NOMO-1 treated with dmso at 0.1 percent for 144 hours (cell line): ENCODE measurements at regions not wholly inside any gene's neighbourhood (a gene's known extent, or its start where the extent isn't known, plus 50 kb on each side); places are given as distances from the start of the nearest gene placed in this dataset.

Experiments used
- DNase-seq: peaks from one replicate; lab custom pipeline; 2025; ENCODE audit not compliant: unreplicated experiment; lab: John Stamatoyannopoulos, UW

GRCh38 chr14:62133776-62134550 lies 371.7 kb downstream of the SNAPC1 start:
- DNase-seq = no peak

DNA sequence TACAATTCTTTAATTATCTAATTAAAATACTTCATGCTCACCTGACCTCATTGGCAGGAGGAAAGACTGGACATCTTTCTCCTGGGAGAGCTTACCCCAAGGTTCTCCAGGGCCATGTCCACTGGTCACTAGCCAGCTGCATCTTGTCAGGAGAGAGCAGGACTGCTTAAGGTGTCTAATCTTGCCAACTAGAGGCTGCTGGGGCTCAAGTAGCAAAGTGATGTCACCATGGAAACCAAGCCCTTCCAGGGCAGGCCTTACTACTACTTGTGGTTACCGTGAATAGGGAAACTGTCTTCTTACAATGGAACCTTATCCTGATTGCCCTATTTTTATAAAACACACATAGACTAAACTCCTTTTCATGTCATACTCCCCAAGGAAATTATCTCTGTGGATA lies 376.4 kb downstream of the SNAPC1 start:
- DNase-seq = no peak

GRCh38 chr14:62141139-62141538 lies 378.9 kb downstream of the SNAPC1 start:
- no peak for DNase-seq

DNA sequence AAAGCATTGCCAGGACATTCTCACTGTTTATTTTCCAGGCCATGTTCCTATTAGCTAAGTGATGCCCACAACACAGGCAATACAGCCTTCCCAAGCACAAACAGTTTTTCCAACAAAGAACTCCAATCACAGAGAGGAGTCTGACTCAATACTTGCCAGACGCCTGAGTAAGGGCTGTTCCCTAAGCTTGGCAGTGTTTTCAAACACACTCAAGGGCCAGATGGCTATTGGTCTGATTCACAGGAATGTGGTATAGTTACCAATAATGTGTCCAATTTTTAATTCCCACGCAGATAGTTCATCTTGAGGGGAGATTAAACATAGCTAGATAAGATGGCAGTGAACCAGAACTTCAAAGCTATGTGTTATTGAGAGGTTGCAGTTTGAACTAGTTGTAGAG lies 381.0 kb downstream of the SNAPC1 start:
- no peak for DNase-seq

- DNase-seq = no peak
These were observed 382.6 kb downstream of the SNAPC1 start for GRCh38 chr14:62144863-62145262.

GRCh38 chr14:62146030-62146429 lies 383.8 kb downstream of the SNAPC1 start:
- no peak for DNase-seq

DNA sequence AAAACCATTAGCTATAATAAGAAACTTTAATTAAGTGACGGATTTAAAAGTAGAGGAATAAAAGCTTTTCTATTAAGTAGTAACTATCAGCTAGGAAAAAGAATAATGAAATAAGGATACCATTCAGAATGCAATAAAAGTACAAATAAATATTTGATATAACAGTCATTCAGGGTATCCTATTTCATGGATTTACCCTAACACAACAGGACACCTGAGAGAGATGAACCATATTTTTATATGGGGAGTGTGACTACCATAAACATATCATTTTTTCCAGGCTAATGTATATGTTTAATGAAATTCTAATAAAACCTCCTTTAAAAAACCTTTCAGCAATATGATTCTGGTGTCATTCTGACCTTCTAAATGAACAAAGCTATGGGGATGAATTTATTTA lies 393.8 kb downstream of the SNAPC1 start:
- no peak for DNase-seq

GRCh38 chr14:62158779-62159178 lies 396.6 kb downstream of the SNAPC1 start:
- DNase-seq = no peak

DNA sequence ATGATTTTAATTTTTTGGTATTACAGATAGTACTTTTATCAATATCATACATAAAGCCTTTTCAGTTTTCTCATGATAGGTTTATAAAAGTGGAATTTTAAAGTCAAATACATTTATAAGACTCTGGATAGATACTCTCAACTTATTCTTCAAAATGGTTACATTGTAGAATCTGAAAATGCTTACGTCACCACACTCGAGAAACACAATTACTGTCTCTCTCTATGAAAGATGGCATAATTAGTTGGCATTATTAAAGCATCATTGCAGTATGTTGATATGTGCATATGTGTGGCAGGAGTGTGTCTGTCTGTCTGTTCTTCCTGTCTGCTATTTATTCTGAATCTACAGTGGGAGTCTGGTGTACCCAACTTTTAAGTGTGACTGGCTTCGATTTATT lies 397.1 kb downstream of the SNAPC1 start:
- DNase-seq = no peak

DNA sequence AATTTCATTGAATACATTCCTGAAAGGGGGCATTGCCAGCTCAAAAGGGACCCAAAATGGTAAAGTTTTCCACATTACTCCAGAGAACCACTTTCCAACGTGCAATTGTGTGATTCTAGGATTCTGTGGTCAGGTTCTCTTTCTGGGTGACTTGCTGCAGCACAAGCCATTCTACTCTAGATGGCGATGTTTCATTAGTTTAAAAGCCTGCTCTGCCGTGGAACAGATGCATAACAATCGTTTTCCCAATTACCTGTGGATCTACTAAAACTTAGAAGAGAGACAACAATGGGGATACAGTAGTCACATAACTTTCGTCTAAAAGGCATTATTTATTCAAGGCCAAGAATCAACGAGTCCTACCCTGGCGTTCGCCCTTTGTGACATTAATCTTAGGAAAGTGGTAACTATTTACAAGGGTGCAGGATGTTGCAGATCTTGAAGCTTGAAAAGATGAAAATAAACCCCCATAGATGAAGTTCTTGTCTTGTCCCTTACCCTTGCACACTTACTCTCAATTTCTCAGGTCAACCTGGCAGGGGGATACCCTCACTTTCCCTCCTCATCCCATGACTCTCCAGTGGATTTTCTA lies 400.9 kb downstream of the SNAPC1 start:
- DNase-seq = no peak

DNA sequence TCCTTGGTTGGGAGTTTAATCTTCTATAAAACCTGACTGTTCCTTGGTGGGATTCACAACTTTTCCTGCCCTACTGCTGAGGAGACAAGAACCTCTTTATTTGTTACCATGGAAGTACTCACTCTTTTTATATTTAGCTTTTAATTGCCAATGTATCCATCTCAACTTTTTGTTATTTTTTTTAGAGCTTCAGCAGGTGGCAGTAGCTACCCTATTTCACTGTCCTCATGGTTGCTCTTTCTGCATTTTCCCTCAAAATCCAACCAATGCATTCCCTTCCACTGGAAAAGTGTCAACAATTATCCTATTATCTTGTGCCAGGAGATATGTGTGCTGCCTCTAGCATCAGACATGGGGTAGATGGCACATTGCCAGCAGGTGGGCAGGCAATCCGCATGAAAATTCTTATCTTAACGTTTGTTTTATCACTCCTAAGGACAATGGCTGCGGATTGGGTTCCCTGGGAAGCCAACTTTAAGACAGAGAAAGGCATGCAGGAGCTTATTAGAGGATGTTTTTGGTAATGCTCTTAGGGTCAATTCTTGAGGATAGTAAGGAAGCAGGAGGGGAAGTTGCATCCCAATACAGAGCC lies 406.4 kb downstream of the SNAPC1 start:
- no peak for DNase-seq

DNA sequence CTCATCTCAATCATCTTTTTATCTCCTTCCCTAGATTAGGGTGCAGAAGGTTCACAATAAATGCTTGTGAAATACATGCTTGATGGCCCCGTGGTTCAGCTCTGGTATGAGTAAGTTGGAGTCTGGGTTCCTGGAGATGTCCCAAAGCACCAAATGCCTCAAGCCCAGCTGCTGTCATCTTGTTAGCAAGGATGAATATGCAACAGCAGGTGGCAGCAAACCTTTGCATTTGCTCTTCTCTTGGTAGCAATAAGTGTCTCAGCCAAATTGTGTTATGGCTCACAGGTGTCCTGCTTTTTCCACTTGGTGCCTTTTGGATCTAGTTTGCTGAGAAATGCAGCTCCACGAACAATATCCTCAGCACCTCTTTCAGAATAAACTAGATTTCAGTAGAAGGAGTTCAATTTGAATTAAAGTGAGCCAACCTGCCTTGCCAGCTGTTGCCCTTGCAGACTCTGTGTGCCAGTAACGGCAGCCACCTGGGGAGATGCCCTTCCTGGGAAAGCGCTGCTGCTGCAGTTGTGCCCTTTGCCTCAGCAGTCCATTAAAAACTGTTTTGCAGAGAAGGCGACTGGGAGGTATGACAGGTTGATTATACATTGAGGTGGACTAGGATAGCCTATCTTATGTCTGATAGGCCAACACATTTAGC lies 417.3 kb downstream of the SNAPC1 start:
- DNase-seq = no peak

- no peak for DNase-seq
These were observed 419.4 kb downstream of the SNAPC1 start for GRCh38 chr14:62181591-62181990.

- no peak for DNase-seq
These were observed 422.9 kb downstream of the SNAPC1 start for GRCh38 chr14:62185078-62185477.

- DNase-seq = no peak
These were observed 425.0 kb downstream of the SNAPC1 start for GRCh38 chr14:62187265-62187664.

GRCh38 chr14:62189698-62190097 lies 427.5 kb downstream of the SNAPC1 start:
- no peak for DNase-seq

DNA sequence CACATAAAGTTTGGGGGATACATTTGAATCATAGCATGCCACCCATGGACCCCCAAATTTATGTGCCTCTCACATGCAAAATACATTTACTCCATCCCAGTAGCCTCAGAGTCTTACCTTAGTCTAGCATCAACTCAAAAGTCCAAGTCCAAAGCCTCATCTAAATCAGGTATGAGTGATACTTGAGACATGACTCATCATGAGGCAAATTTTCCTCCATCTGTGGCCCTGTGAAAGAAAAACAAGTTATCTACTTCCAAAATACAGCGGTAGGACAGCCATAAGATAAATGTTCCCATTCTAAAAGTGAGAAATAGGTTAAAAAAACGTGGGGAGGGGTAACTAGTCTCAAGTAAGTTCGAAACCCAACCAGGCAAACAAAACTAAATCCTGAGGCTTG lies 444.2 kb downstream of the SNAPC1 start:
- no peak for DNase-seq

DNA sequence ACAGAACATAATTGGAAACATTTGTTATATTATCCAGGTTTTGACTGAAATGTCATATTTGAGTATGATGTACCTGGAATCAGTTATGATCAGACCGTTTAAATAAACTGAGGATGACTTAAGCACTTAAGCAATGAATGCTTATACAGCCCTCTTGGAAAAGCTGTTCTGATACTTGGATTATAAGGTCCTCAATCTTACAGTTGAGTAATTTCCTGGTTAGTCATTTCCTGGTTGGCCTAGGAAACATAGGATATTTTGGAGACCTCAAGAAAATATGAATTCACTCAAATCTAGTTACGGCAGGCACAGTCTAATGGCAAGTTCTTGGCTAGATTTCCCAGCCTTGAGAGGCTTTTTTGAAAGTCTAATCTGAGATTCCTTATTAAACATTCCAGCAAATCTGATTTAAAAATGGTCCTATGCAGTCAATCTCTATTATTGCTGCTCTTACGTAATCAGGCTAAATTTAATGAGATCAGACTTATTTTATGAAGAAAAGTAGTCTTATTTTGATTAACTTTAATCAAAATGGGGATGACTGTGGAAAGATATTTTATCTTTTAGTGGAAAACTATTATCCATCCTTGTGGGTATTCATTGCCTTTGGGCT lies 447.2 kb downstream of the SNAPC1 start:
- DNase-seq = no peak

DNA sequence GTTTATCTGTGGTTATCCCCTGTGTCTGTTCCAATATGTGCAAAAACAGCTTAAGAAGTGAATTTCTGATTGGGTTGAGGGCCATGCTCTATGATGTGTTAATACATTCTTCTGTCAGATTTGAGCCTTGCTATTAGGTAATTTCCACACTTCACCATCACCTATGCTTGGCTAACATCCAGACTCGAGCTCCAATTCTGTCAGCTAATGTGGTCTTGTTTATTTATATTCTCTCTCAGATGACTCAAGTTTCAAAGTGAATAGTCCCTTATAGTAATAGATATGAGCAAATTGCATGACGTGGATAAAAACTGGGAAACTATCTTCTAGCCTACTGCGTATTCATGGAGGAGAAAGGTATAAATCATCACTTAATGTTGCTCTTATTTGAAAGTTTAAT lies 451.3 kb downstream of the SNAPC1 start:
- DNase-seq = no peak

DNA sequence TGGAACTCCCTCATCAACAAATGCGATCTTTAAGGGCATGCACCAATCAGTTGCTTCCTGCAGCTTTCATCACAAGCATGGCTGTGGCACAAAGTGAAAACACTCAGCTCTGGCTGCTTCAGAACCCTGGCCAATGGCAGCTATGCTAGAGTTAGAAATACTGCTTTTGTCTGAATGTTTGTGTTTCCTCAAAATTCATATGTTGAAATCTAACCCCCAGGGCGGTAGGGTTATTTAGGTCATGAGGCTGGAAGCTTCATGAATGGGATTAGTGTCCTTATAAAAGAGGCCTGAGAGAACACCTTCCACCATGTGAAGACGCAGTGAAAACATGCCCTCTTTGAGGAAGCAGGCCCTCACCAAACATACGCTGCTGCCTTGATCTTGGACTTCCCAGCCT lies 453.9 kb downstream of the SNAPC1 start:
- no peak for DNase-seq

DNA sequence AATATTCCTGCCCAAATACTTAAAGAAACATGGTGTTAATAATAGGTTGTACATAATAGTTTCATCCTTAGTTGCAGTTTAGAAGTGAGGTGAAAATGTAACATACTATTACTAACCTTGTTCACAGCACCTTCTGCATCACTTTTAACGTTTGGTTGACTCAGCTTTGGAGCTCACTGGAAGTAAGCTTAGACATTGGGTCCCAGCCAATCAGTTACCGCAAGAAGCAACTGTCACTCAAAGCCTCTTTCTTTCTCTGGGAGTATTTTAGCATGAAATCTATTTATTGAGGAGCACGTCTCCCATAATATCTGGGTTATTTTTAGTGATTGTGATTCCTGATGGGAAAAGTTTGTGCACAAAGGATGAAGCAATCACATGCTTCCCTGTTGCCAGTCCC lies 472.6 kb downstream of the SNAPC1 start:
- DNase-seq = no peak

- no peak for DNase-seq
These were observed 482.0 kb downstream of the SNAPC1 start for GRCh38 chr14:62244221-62244620.
